Endothelial cell of umbilical vein (primary cell): ENCODE measurements at regions not wholly inside any gene's neighbourhood (a gene's known extent, or its start where the extent isn't known, plus 50 kb on each side); places are given as distances from the start of the nearest gene placed in this dataset.

Experiments
- POLR2A ChIP-seq: IDR thresholded peaks from 2 replicates; pipeline ENCODE4 v1.6.1; 2012; ENCODE audit warnings: low read depth, mild to moderate bottlenecking, control low read depth, low read length
- TF ChIP-seq, protein P1 (sequence below), 2 donors: IDR thresholded peaks; 1 replicate in 1 of 2; 2 replicates in 1 of 2; pipeline ENCODE4 v1.5.1; 2011; ENCODE audit warnings: low read length in 2 of 2, mild to moderate bottlenecking in 2 of 2, moderate library complexity in 2 of 2, control low read depth in 1 of 2, inconsistent platforms in 1 of 2, low read depth in 1 of 2; ENCODE audit not compliant: insufficient read depth in 1 of 2; ENCODE audit errors: extremely low read depth in 1 of 2

GRCh38 chr5:56412601-56413379 lies 179.7 kb upstream of the ANKRD55 start:
- TF ChIP-seq, protein P1, sequence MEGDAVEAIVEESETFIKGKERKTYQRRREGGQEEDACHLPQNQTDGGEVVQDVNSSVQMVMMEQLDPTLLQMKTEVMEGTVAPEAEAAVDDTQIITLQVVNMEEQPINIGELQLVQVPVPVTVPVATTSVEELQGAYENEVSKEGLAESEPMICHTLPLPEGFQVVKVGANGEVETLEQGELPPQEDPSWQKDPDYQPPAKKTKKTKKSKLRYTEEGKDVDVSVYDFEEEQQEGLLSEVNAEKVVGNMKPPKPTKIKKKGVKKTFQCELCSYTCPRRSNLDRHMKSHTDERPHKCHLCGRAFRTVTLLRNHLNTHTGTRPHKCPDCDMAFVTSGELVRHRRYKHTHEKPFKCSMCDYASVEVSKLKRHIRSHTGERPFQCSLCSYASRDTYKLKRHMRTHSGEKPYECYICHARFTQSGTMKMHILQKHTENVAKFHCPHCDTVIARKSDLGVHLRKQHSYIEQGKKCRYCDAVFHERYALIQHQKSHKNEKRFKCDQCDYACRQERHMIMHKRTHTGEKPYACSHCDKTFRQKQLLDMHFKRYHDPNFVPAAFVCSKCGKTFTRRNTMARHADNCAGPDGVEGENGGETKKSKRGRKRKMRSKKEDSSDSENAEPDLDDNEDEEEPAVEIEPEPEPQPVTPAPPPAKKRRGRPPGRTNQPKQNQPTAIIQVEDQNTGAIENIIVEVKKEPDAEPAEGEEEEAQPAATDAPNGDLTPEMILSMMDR (IDR thresholded peaks at IDR 0.05; ENCODE audit: extremely low read depth in 1 of 2, insufficient read depth in 1 of 2, low read depth in 1 of 2, low read length in 2 of 2), result no peak
- TF ChIP-seq POLR2A, result no peak
